Small intestine (tissue), 7 donors: ENCODE measurements at regions not wholly inside any gene's neighbourhood (a gene's known extent, or its start where the extent isn't known, plus 50 kb on each side); places are given as distances from the start of the nearest gene placed in this dataset.

Experiments
- DNase-seq, 2 donors: peaks; one replicate each; pipeline versions ENCODE4 v3.0.0 to v3.0.0-alpha.2; 2013
- FAIRE-seq: peaks from 2 replicates; lab custom pipeline; 2012; peaks lifted over from hg19 to GRCh38; lab: Jason Lieb, UNC
- H3K27ac ChIP-seq, 3 donors: one replicate each; pipeline ENCODE4 v1.5.1; 2013; ENCODE audit warnings: low read length in 2 of 3, mild to moderate bottlenecking in 2 of 3, control low read depth in 1 of 3, inconsistent platforms in 1 of 3, low read depth in 1 of 3, moderate library complexity in 1 of 3
- H3K27me3 ChIP-seq, 3 donors: one replicate each; pipeline ENCODE4 v1.6.1; 2013; ENCODE audit warnings: low read length in 3 of 3, inconsistent platforms in 1 of 3; ENCODE audit not compliant: control insufficient read depth in 3 of 3, insufficient read depth in 3 of 3
- H3K36me3 ChIP-seq, 3 donors: one replicate each; pipeline ENCODE4 v1.6.1; 2013; ENCODE audit warnings: low read length in 3 of 3, inconsistent platforms in 1 of 3, low read depth in 1 of 3, mild to moderate bottlenecking in 1 of 3, moderate library complexity in 1 of 3; ENCODE audit not compliant: control insufficient read depth in 3 of 3, insufficient read depth in 2 of 3
- H3K4me1 ChIP-seq, 3 donors: one replicate each; pipeline ENCODE4 v1.6.1; 2013; ENCODE audit warnings: low read length in 2 of 3, inconsistent platforms in 1 of 3, low read depth in 1 of 3, mild to moderate bottlenecking in 1 of 3, moderate library complexity in 1 of 3; ENCODE audit not compliant: control insufficient read depth in 3 of 3, insufficient read depth in 2 of 3
- H3K4me3 ChIP-seq, 3 donors: one replicate each; pipeline ENCODE4 v1.5.1; 2013; ENCODE audit warnings: low read length in 3 of 3, control low read depth in 1 of 3, inconsistent platforms in 1 of 3, low read depth in 1 of 3, mild to moderate bottlenecking in 1 of 3, moderate library complexity in 1 of 3
- H3K9me3 ChIP-seq, 2 donors: one replicate each; pipeline ENCODE4 v1.6.1; 2013; ENCODE audit warnings: low read depth in 1 of 2, low read length in 1 of 2; ENCODE audit not compliant: control insufficient read depth in 2 of 2, insufficient read depth in 1 of 2
- WGBS, 3 donors: extraction: QIAGEN DNeasy Blood & Tissue Kit; methylation state at CpG; one replicate each; pipeline ENCODE4 v1.1.7; 2013; 5-methylcytosine and 5-hydroxymethylcytosine counted together
- donor health status: healthy with polysubstance abuse.
- donor health status: control.
- donor health status: control.
- donor health status: Bipolar disorder and iron deficiency.
- donor health status: healthy.

DNA sequence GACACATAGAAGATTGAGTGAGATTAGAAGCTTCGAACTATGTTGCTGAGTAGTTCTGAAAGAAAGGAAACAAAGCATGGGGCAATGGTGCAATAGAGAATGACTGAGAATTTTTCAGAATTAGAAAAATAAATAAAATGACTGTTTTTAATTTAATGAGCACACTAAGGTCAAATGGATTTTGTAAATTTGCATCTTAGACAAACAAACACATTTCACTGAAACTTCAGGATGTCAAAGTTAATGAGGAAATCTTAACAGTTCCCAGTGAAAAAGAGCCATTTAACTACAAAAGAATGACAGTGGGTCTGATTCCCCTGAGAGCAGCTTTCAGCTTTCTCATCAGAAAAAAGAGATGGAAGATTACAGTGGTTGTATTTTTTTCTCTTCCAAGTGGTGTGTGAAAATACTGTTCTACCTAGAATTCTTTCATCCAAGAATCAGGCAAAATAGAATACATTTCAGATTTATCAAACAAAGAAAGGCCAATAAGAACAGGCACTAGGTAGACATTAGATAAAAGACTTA, 591.9 kb downstream of the SEMA5A start:
- no peaks in the 10 kb centered on the region for H3K9me3 ChIP-seq
- no peaks in the 10 kb centered on the region for H3K4me1 ChIP-seq
- H3K27me3 ChIP-seq = no peaks in the 10 kb centered on the region
- DNase-seq (no peak), FAIRE-seq (no peak)
- no peaks in the 10 kb centered on the region for H3K36me3 ChIP-seq
- no peak overlapping the region for H3K27ac ChIP-seq
- H3K4me3 ChIP-seq = no peak overlapping the region
- 76 to 88% (median 81%) methylated on average over 1 of the region's 1 CpG for WGBS, 3 donors

- Histone ChIP-seq H3K9me3 (no peaks in the 10 kb centered on the region), H3K4me3 (no peak overlapping the region), H3K27me3 (no peaks in the 10 kb centered on the region), H3K4me1 (no peaks in the 10 kb centered on the region), H3K36me3 (no peaks in the 10 kb centered on the region), H3K27ac (no peak overlapping the region)
- FAIRE-seq = no peak
- WGBS, 3 donors = 44 to 58% (median 53%) methylated on average over 2 of the region's 2 CpGs
- DNase-seq = no peak
Measured at GRCh38 chr5:8954801-8955200, 591.1 kb downstream of the SEMA5A start.

DNA sequence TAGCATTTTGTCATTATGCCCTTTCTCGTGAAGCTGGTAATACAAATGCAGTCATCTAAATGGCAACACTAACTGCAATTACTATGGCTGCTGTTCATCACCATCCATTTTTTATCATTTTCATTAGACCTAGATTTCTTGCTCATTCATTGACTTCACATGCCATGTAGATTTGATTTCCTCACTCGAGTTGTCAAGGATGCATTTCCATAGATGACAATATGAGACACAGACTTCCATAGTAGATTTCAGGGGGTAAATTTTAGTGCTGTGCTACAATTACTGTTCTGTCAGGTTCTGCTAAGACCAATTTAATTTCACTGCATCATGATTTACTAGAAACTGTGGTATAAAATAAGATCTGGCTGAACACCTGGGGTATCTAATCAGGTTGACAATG, 589.2 kb downstream of the SEMA5A start:
- WGBS, 3 donors = 73 to 82% (median 78%) methylated on average over 2 of the region's 2 CpGs
- no peak for FAIRE-seq
- H3K36me3 ChIP-seq = no peaks in the 10 kb centered on the region

GRCh38 chr5:8958602-8959001, 587.3 kb downstream of the SEMA5A start:
- H3K36me3 ChIP-seq = no peaks in the 10 kb centered on the region
- H3K27ac ChIP-seq = no peak overlapping the region
- H3K4me3 ChIP-seq = no peak overlapping the region
- FAIRE-seq (no peak), DNase-seq (no peak)
- WGBS, 3 donors = 51 to 58% (median 51%) methylated on average over 5 of the region's 5 CpGs
- H3K4me1 ChIP-seq = no peaks in the 10 kb centered on the region
- no peaks in the 10 kb centered on the region for H3K27me3 ChIP-seq
- H3K9me3 ChIP-seq = no peaks in the 10 kb centered on the region

More for the DNA sequence above, 589.2 kb downstream of the SEMA5A start:
- no peak overlapping the region for H3K4me3 ChIP-seq
- no peaks in the 10 kb centered on the region for H3K4me1 ChIP-seq
- no peaks in the 10 kb centered on the region for H3K9me3 ChIP-seq
- no peaks in the 10 kb centered on the region for H3K27me3 ChIP-seq
- no peak for DNase-seq
- no peak overlapping the region for H3K27ac ChIP-seq

DNA sequence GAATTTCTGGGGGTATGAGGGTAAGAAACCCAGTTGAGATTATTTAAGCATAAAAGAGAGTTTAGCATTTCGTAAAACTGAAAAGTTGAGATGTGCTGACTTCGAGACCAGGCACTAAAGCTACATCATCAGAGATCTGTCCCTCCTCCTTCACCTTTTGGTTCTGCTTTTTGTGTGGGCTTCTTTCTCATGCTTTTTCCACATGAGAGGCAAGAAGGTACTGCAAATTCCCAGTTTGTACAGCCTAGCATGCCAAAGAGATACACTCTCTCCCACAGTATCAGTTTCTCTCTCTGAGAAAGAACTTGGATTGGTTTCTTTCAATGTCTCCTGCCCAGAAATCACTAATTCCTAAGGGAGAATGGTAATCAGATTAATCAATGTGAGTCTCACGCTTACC, 584.7 kb downstream of the SEMA5A start:
- no peak for FAIRE-seq
- WGBS, 3 donors = 66 to 77% (median 71%) methylated on average over 3 of the region's 3 CpGs

DNA sequence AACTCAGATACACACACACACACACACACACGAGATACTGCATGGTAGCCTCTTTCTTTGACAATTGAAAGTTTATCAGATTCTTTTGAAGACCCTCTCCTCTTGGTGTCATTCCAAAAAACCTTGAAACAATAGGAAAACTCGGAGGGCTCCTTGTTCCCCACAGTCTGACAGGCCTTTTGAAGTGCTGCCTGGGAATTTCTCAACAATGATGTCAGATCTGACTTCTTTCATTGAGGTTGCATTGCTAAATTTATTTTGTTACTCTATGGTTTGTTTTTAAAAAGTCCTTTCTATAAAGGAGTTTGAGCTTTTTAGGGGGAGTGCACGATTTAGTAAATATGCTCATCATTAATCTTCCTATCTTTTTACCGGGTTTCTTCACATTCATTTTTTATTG, 583.9 kb downstream of the SEMA5A start:
- DNase-seq (no peak), FAIRE-seq (no peak)
- no peaks in the 10 kb centered on the region for H3K4me1 ChIP-seq
- 32 to 48% (median 40%) methylated on average over 4 of the region's 4 CpGs for WGBS, 3 donors
- H3K36me3 ChIP-seq = no peaks in the 10 kb centered on the region
- H3K27me3 ChIP-seq = no peaks in the 10 kb centered on the region
- H3K27ac ChIP-seq = no peak overlapping the region
- no peak overlapping the region for H3K4me3 ChIP-seq
- H3K9me3 ChIP-seq = peaks cover 0 to 2% of the 10 kb centered on the region in 2 donors

More for the DNA sequence above, 584.7 kb downstream of the SEMA5A start:
- Histone ChIP-seq H3K9me3 (peaks cover 0 to 2% of the 10 kb centered on the region in 2 donors), H3K36me3 (no peaks in the 10 kb centered on the region), H3K27ac (no peak overlapping the region), H3K27me3 (no peaks in the 10 kb centered on the region), H3K4me3 (no peak overlapping the region), H3K4me1 (no peaks in the 10 kb centered on the region)
- no peak for DNase-seq

GRCh38 chr5:8981016-8981415, 564.9 kb downstream of the SEMA5A start:
- no peak for FAIRE-seq

GRCh38 chr5:8981496-8981895, 564.4 kb downstream of the SEMA5A start:
- no peak overlapping the region for H3K27ac ChIP-seq
- H3K4me3 ChIP-seq = no peak overlapping the region
- FAIRE-seq (no peak), DNase-seq (no peak)
- 63 to 75% (median 73%) methylated on average over 1 of the region's 1 CpG for WGBS, 3 donors
- no peaks in the 10 kb centered on the region for H3K36me3 ChIP-seq
- H3K27me3 ChIP-seq = no peaks in the 10 kb centered on the region
- H3K4me1 ChIP-seq = no peaks in the 10 kb centered on the region
- no peaks in the 10 kb centered on the region for H3K9me3 ChIP-seq

More at GRCh38 chr5:8981016-8981415, 564.9 kb downstream of the SEMA5A start:
- Histone ChIP-seq H3K36me3 (no peaks in the 10 kb centered on the region), H3K4me1 (no peaks in the 10 kb centered on the region), H3K27me3 (no peaks in the 10 kb centered on the region), H3K4me3 (no peak overlapping the region), H3K9me3 (no peaks in the 10 kb centered on the region), H3K27ac (no peak overlapping the region)
- WGBS, 3 donors = 85 to 91% (median 87%) methylated on average over 5 of the region's 5 CpGs
- no peak for DNase-seq

GRCh38 chr5:8984386-8984785, 561.5 kb downstream of the SEMA5A start:
- Histone ChIP-seq H3K4me3 (no peak overlapping the region), H3K27ac (no peak overlapping the region), H3K36me3 (no peaks in the 10 kb centered on the region), H3K27me3 (no peaks in the 10 kb centered on the region), H3K4me1 (no peaks in the 10 kb centered on the region), H3K9me3 (no peaks in the 10 kb centered on the region)
- WGBS, 3 donors = 80 to 88% (median 81%) methylated on average over 4 of the region's 4 CpGs
- FAIRE-seq (no peak), DNase-seq (no peak)
